GM18951 (cell line): ENCODE measurements at regions not wholly inside any gene's neighbourhood (a gene's known extent, or its start where the extent isn't known, plus 50 kb on each side); places are given as distances from the start of the nearest gene placed in this dataset.

Experiments
- POLR2A ChIP-seq: IDR thresholded peaks from 4 replicates; pipeline ENCODE4 v1.6.1; 2011; ENCODE audit warnings: mild to moderate bottlenecking; ENCODE audit not compliant: insufficient read length, insufficient read depth; ENCODE audit errors: extremely low read depth
- in situ Hi-C: fragments of 300-500 bp; cut with MboI; formaldehyde crosslinking; loops from one replicate; pipeline ENCODE4 v1.12.0; 2022; ENCODE audit warnings: low sequenced_read_pairs, mixed read lengths, inconsistent platforms; ENCODE audit not compliant: unreplicated experiment

- in situ Hi-C loops = no loop called here
- TF ChIP-seq POLR2A = no peak
Observed at GRCh38 chr4:177826973-177827372, 384.7 kb upstream of the AGA start.

- in situ Hi-C loops = no loop called here
- no peak for TF ChIP-seq POLR2A
Observed at GRCh38 chr4:177841258-177841657, 399.0 kb upstream of the AGA start.

- in situ Hi-C loops = no loop called here
- no peak for TF ChIP-seq POLR2A
Observed at GRCh38 chr4:177853229-177853628, 411.0 kb upstream of the AGA start.

DNA sequence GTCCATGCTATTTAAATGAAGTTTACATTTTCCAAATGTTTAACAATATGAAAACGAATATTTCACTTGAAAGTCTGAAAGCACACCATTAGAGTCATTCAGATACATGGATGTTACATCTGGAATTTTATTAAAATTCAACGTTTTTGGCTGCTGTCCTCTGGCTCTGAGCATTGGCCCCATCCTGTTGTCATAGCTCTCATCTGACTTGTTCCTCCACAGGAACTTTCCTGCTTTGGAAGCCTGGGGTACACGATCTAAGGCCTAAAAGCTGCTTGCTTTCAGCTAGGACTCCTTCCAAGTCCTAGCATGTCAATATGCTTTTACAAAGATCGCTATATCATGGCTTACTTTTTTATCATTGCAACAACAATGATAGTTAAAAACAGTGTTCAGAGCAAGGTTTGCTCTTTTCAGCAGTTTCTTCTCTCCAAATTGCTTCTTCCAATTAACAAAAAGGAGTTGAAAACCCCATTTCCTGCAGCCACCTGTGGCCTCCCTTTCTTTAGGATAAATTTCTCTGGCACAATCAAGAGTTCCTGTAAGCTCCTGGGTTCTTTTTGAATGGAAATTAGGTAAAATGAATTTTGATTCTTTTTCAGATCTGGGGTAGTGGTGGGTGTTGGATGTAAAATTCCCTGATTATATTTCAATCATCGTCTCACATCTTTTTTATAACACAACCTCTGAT is 413.4 kb upstream of the AGA start:
- in situ Hi-C loops = no loop called here
- no peak for TF ChIP-seq POLR2A

GRCh38 chr4:177860171-177860570 is 417.9 kb upstream of the AGA start:
- TF ChIP-seq POLR2A = no peak
- in situ Hi-C loops = no loop called here

- no peak for TF ChIP-seq POLR2A
- in situ Hi-C loops = no loop called here
Observed at GRCh38 chr4:177861551-177862094, 419.4 kb upstream of the AGA start.

DNA sequence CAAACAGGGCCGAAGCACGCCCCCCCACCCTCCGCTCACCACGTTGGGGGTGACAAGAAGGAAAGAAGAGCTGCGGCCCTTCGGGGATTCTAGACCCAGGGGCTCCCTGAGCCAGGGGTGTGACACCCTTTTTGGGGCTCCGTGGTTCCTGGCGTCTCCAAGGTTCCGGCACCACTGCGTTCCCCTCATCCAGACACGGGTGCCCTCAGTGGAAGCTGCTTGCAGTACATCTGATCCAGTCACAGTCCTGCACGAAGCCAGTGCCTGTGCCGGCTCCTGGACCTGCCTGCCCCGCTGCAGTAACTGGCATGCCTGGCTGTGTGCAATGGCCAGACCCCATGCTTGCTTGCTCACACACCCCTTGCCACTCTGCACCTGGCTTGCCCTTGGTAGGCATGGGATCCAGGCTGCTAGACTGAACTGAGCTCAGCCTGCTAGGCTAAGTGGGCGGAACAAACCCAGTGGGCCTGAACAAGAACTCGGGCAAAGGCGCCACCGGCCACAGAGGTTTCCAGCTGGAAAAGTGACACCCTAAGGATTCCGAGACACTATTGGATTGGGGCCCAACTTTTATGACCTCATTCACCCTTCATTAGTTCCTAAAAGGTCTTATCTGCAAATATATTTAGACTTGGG is 420.4 kb upstream of the AGA start:
- TF ChIP-seq POLR2A = no peak

GRCh38 chr4:177879851-177880250 is 437.6 kb upstream of the AGA start:
- TF ChIP-seq POLR2A = no peak
- in situ Hi-C loops = no loop called here

More for the DNA sequence above, 420.4 kb upstream of the AGA start:
- in situ Hi-C loops = no loop called here

DNA sequence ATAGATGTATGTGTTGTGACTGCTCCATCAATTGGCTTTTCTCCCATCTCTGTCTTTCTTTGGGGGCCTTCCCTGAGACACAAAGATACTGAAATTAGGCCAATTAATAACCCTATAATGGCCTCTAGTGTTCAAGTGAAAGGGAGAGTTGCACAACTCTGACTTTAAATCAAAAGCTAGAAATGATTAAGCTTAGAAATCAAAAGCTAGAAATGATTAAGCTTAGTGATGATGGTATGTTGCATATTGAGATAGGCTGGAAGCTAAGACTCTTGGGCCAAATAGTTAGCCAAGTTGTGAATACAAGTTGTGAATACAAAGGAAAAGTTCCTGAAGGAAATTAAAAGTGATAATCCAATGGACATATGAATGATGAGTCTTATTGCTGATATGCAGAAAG is 452.9 kb upstream of the AGA start:
- in situ Hi-C loops = no loop called here
- TF ChIP-seq POLR2A = no peak

- in situ Hi-C loops = no loop called here
- no peak for TF ChIP-seq POLR2A
Observed at GRCh38 chr4:177901786-177902185, 459.5 kb upstream of the AGA start.

DNA sequence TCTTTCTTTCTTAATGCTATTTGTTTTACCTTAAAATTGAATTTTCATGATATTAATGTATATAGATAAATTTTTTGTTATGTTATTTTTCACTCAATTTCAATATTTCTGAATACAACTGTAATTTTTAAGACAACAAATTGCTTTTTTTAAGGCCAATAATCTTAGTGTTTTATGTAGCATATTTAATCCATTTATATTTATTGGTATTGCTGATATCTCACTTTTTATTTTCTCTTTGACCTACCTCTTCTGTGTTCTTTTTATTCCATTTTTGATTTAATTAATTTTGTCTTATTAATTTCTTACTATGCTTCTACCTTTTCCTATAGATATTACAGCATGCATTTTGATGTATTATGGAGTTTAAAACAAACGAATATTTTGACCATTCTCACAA is 460.1 kb upstream of the AGA start:
- TF ChIP-seq POLR2A = no peak
- in situ Hi-C loops = no loop called here

DNA sequence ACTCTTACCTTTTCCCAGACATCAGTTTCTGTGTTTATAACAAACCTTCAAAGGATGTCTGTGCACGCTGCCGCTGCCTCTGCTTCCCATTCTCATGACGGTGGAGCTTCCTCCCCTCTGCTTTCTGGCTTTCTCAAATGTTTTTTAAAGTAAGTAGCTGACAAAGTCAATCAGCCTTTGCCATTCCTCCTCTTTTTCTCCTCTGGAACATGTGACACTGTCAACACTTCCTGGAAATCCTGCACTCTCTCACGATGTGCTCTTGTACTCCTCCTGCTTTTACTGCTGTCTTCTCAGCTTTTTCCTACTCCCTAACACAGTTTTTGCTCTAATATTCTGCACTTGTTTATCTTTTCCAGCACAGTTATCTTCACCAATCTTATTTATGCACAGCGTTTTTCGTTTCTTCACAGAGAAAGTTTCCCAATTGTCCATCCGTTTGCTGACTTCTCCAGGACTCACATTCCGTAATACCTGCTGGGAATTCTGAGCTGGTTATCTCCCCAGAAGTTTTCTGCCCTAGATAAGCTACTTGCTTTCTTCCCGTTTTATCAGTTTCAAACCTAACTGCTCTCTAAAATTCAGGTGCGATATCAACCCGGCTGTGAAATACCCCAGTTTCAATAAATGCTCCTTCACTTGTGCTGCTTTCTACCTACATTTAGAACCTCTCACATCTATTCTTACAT is 465.6 kb upstream of the AGA start:
- no peak for TF ChIP-seq POLR2A

GRCh38 chr4:177921715-177922114 is 479.5 kb upstream of the AGA start:
- in situ Hi-C loops = no loop called here
- no peak for TF ChIP-seq POLR2A

More for the DNA sequence above, 465.6 kb upstream of the AGA start:
- in situ Hi-C loops = no loop called here
